Upper lobe of right lung (tissue), 1 donor: ENCODE measurements at regions not wholly inside any gene's neighbourhood (a gene's known extent, or its start where the extent isn't known, plus 50 kb on each side); places are given as distances from the start of the nearest gene placed in this dataset.

Source experiments
- ATAC-seq: fragments of 200-7000 bp; cut with Tn5 transposase; one replicate; pipeline ENCODE4 v1.9.1; 2020; ENCODE audit warnings: mild to moderate bottlenecking, moderate library complexity
- DNase-seq: peaks from one replicate; pipeline ENCODE4 v3.0.0-alpha.2; 2020
- H3K27ac ChIP-seq: fragments of 200-600 bp; one replicate; pipeline ENCODE4 v1.8.0; 2022
- H3K27me3 ChIP-seq: fragments of 200-600 bp; one replicate; pipeline ENCODE4 v1.8.0; 2022; ENCODE audit warnings: mild to moderate bottlenecking
- H3K36me3 ChIP-seq: fragments of 200-600 bp; one replicate; pipeline ENCODE4 v1.8.0; 2022
- H3K4me1 ChIP-seq: fragments of 200-600 bp; one replicate; pipeline ENCODE4 v1.8.0; 2022
- H3K4me3 ChIP-seq: fragments of 200-600 bp; one replicate; pipeline ENCODE4 v1.8.0; 2022; ENCODE audit warnings: mild to moderate bottlenecking
- H3K9me3 ChIP-seq: fragments of 200-600 bp; one replicate; pipeline ENCODE4 v1.8.0; 2022
- CTCF ChIP-seq: fragments of 200-600 bp; IDR thresholded peaks from one replicate; pipeline ENCODE4 v1.8.0; 2022; ENCODE audit warnings: antibody characterized with exemption
- intact Hi-C: fragments of 100-400 bp; cut with DNase I; formaldehyde crosslinking; loops from one replicate; pipeline ENCODE4 v1.11.0; 2022
- donor health status: DM: no; HTN: yes; CAD: no; lungs with severe emphysema.

- no peak overlapping the region for H3K4me3 ChIP-seq
- no peaks in the 10 kb centered on the region for H3K36me3 ChIP-seq
- H3K9me3 ChIP-seq = no peaks in the 10 kb centered on the region
- no peaks in the 10 kb centered on the region for H3K27me3 ChIP-seq
- ATAC-seq (no peak), DNase-seq (no peak)
- H3K4me1 ChIP-seq = no peaks in the 10 kb centered on the region
- no peak for TF ChIP-seq CTCF
- intact Hi-C loops = no loop called here
- no peak overlapping the region for H3K27ac ChIP-seq
Measured at GRCh38 chr10:14468023-14468441, 137.3 kb upstream of the FRMD4A start.

GRCh38 chr10:14466257-14466656 is 135.5 kb upstream of the FRMD4A start:
- Histone ChIP-seq H3K9me3 (no peaks in the 10 kb centered on the region), H3K4me1 (no peaks in the 10 kb centered on the region), H3K36me3 (no peaks in the 10 kb centered on the region), H3K4me3 (no peak overlapping the region), H3K27me3 (no peaks in the 10 kb centered on the region), H3K27ac (no peak overlapping the region)
- no peak for TF ChIP-seq CTCF
- no peak for DNase-seq
- intact Hi-C loops = no loop called here
- ATAC-seq = no peak

GRCh38 chr10:14460447-14460846 is 129.7 kb upstream of the FRMD4A start:
- intact Hi-C loops = no loop called here
- no peaks in the 10 kb centered on the region for H3K27me3 ChIP-seq
- no peak overlapping the region for H3K27ac ChIP-seq
- TF ChIP-seq CTCF = no peak
- no peak for DNase-seq
- H3K36me3 ChIP-seq = no peaks in the 10 kb centered on the region
- no peaks in the 10 kb centered on the region for H3K4me1 ChIP-seq
- H3K4me3 ChIP-seq = no peak overlapping the region
- no peak for ATAC-seq
- H3K9me3 ChIP-seq = no peaks in the 10 kb centered on the region

- no peak for TF ChIP-seq CTCF
- no peak for ATAC-seq
- intact Hi-C loops = no loop called here
Measured at GRCh38 chr10:14459665-14460064, 128.9 kb upstream of the FRMD4A start.

GRCh38 chr10:14456870-14457266 is 126.1 kb upstream of the FRMD4A start:
- H3K9me3 ChIP-seq = no peaks in the 10 kb centered on the region
- no peaks in the 10 kb centered on the region for H3K36me3 ChIP-seq
- H3K27ac ChIP-seq = no peak overlapping the region
- no peaks in the 10 kb centered on the region for H3K4me1 ChIP-seq
- ATAC-seq (no peak), DNase-seq (no peak)
- TF ChIP-seq CTCF = no peak
- no peak overlapping the region for H3K4me3 ChIP-seq
- intact Hi-C loops = no loop called here
- H3K27me3 ChIP-seq = no peaks in the 10 kb centered on the region

More at GRCh38 chr10:14459665-14460064, 128.9 kb upstream of the FRMD4A start:
- DNase-seq = no peak
- no peaks in the 10 kb centered on the region for H3K27me3 ChIP-seq
- H3K9me3 ChIP-seq = no peaks in the 10 kb centered on the region
- H3K36me3 ChIP-seq = no peaks in the 10 kb centered on the region
- H3K4me3 ChIP-seq = no peak overlapping the region
- H3K4me1 ChIP-seq = no peaks in the 10 kb centered on the region
- H3K27ac ChIP-seq = no peak overlapping the region

GRCh38 chr10:14456218-14456869 is 125.6 kb upstream of the FRMD4A start:
- ATAC-seq (no peak), DNase-seq (no peak)
- intact Hi-C loops = no loop called here
- no peaks in the 10 kb centered on the region for H3K9me3 ChIP-seq
- H3K4me3 ChIP-seq = no peak overlapping the region
- no peak for TF ChIP-seq CTCF
- no peaks in the 10 kb centered on the region for H3K27me3 ChIP-seq
- no peaks in the 10 kb centered on the region for H3K4me1 ChIP-seq
- no peak overlapping the region for H3K27ac ChIP-seq
- H3K36me3 ChIP-seq = no peaks in the 10 kb centered on the region
